Lung (tissue), 11 donors: ENCODE measurements at regions not wholly inside any gene's neighbourhood (a gene's known extent, or its start where the extent isn't known, plus 50 kb on each side); places are given as distances from the start of the nearest gene placed in this dataset.

ENCODE experiments used
- ATAC-seq: fragments of 200-7000 bp; cut with Tn5 transposase; one replicate; pipeline ENCODE4 v1.9.1; 2020; ENCODE audit warnings: moderate number of reproducible peaks; ENCODE audit not compliant: insufficient read depth, low FRiP score
- DNase-seq, 3 donors: peaks; one replicate each; pipeline ENCODE4 v3.0.0-alpha.2; 2013 to 2017
- H3K27ac ChIP-seq, 2 donors: one replicate each; pipeline ENCODE4 v1.5.1; 2013; ENCODE audit warnings: mild to moderate bottlenecking in 2 of 2, moderate library complexity in 2 of 2, control low read depth in 1 of 2, inconsistent platforms in 1 of 2, low read depth in 1 of 2, low read length in 1 of 2
- H3K27me3 ChIP-seq, 3 donors: one replicate each; pipeline ENCODE4 v1.5.1; 2013; ENCODE audit warnings: low read length in 2 of 3; ENCODE audit not compliant: control insufficient read depth in 3 of 3, insufficient read depth in 3 of 3
- H3K36me3 ChIP-seq, 4 donors: one replicate each; pipeline ENCODE4 v1.5.1; 2013; ENCODE audit warnings: low read length in 4 of 4, mild to moderate bottlenecking in 1 of 4, moderate library complexity in 1 of 4; ENCODE audit not compliant: control insufficient read depth in 4 of 4, insufficient read depth in 4 of 4
- H3K4me1 ChIP-seq, 5 donors: one replicate each; pipeline ENCODE4 v1.5.1; 2013; ENCODE audit warnings: low read length in 5 of 5, mild to moderate bottlenecking in 2 of 5, moderate library complexity in 1 of 5; ENCODE audit not compliant: control insufficient read depth in 5 of 5, insufficient read depth in 5 of 5
- H3K4me3 ChIP-seq: one replicate; pipeline ENCODE4 v1.5.1; 2013; ENCODE audit warnings: mild to moderate bottlenecking, control low read depth, moderate library complexity
- H3K9ac ChIP-seq, 2 donors: one replicate each; pipeline ENCODE4 v1.5.1; 2013; ENCODE audit warnings: low read length in 2 of 2, control low read depth in 1 of 2; ENCODE audit not compliant: insufficient read depth in 1 of 2
- H3K9me3 ChIP-seq, 4 donors: one replicate each; pipeline ENCODE4 v1.5.1; 2013; ENCODE audit warnings: low read length in 3 of 4, mild to moderate bottlenecking in 1 of 4, moderate library complexity in 1 of 4; ENCODE audit not compliant: control insufficient read depth in 4 of 4, insufficient read depth in 3 of 4
- WGBS, 2 donors: extraction: QIAGEN DNeasy Blood & Tissue Kit; methylation state at CpG; one replicate each; pipeline ENCODE4 v1.1.7; 2013; 5-methylcytosine and 5-hydroxymethylcytosine counted together
- TF ChIP-seq, protein P1 (sequence below): IDR thresholded peaks from 2 replicates; pipeline ENCODE4 v1.5.1; 2012; ENCODE audit warnings: mild to moderate bottlenecking; ENCODE audit errors: control extremely low read depth, extremely low read depth
- donor health status: control.
- donor health status: control.
- donor health status: Bipolar disorder and iron deficiency.
- donor health status: healthy.
- donor health status: DM: yes; HTN: yes; CAD: no.

DNA sequence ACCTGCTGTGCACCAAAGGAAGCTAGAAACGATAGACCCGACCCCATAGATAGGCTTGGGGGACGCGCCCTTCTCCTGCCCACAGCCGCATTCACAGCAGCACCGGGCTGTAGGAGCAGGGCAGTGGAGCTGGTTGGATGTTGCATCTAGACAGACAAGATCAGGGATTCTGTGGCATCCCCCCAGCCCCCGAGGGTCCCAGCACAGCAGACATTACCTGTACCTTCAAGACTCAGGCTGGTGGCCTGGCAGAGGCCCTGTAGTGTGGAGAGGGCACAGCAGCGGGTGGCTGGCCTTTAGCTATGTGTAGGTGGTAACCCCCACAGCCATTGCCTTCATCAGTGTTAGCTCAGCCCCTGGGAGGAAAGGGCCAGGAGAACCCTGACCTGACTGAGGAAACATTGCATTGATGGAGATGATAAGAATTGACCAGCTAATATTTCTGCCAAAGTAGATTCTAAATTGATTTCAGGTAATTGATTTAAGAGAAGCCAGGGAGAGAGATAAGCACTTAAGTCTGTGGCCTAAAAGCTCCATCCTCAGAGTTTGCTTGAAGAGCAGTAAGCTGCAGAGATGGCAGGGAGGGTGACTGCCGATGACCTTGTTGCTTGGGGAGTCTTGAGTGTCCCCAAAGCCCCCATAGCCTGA lies 269.4 kb downstream of the TLE3 start:
- Histone ChIP-seq H3K27ac (no peak overlapping the region), H3K9ac (no peak overlapping the region), H3K36me3 (no peaks in the 10 kb centered on the region), H3K9me3 (peaks cover 0 to 2% (median 0%) of the 10 kb centered on the region in 4 donors), H3K4me1 (no peaks in the 10 kb centered on the region), H3K4me3 (no peak overlapping the region), H3K27me3 (no peaks in the 10 kb centered on the region)
- ATAC-seq: no peak
- TF ChIP-seq, protein P1, sequence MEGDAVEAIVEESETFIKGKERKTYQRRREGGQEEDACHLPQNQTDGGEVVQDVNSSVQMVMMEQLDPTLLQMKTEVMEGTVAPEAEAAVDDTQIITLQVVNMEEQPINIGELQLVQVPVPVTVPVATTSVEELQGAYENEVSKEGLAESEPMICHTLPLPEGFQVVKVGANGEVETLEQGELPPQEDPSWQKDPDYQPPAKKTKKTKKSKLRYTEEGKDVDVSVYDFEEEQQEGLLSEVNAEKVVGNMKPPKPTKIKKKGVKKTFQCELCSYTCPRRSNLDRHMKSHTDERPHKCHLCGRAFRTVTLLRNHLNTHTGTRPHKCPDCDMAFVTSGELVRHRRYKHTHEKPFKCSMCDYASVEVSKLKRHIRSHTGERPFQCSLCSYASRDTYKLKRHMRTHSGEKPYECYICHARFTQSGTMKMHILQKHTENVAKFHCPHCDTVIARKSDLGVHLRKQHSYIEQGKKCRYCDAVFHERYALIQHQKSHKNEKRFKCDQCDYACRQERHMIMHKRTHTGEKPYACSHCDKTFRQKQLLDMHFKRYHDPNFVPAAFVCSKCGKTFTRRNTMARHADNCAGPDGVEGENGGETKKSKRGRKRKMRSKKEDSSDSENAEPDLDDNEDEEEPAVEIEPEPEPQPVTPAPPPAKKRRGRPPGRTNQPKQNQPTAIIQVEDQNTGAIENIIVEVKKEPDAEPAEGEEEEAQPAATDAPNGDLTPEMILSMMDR: no peak
- 90 to 93% methylated on average over 9 of the region's 9 CpGs for WGBS, 2 donors
- DNase-seq: no peak

DNA sequence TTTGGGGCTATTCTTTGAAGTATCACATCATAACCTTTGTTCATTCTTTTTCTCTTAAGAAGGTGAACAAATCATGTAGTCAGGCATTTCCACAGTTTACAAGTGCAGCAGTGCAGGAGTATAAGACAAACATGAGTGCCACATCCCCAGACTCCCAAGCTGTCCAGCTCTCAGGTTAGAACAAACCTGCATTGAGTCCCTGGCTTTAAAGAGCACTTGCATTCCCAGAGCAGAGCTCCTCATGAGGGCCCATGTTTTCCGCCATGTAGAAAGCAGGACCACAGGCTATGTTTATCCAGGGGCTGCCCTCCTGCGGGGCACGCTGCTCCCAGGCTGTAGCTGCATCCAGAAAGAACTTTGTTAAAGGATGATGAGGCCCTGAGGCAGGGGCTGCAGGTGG lies 267.7 kb downstream of the TLE3 start:
- no peak for DNase-seq
- H3K9ac ChIP-seq: no peak overlapping the region
- 72% methylated on average over 3 of the region's 3 CpGs for WGBS, 2 donors
- H3K4me3 ChIP-seq: no peak overlapping the region
- TF ChIP-seq, protein P1: no peak
- no peak overlapping the region for H3K27ac ChIP-seq
- H3K36me3 ChIP-seq: no peaks in the 10 kb centered on the region
- H3K9me3 ChIP-seq: peaks cover 0 to 2% (median 0%) of the 10 kb centered on the region in 4 donors
- peaks cover 0 to 8% (median 0%) of the 10 kb centered on the region in 5 donors for H3K4me1 ChIP-seq
- ATAC-seq: no peak
- no peaks in the 10 kb centered on the region for H3K27me3 ChIP-seq

DNA sequence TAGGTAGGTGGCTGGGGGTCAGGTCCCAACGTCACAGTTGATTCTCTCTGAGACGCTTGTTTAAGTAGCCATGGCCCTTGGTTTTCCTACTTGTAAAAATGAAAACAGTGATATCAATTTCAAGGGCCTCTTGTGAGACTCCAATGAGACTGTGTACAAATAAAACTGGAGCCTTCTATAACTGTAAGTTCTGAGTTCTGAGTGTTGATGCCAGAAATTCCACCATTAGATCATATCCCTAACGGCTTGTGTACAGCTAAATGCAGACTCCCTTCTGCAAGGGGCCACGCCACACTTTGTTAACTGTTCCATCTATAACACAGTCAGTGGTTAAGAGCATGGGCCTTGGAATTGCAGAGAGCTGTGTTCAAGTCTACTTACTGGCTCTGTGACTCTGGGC lies 267.3 kb downstream of the TLE3 start:
- TF ChIP-seq, protein P1: no peak
- Histone ChIP-seq H3K9me3 (peaks cover 0 to 2% (median 0%) of the 10 kb centered on the region in 4 donors), H3K36me3 (no peaks in the 10 kb centered on the region), H3K27me3 (no peaks in the 10 kb centered on the region), H3K4me3 (no peak overlapping the region), H3K27ac (no peak overlapping the region), H3K9ac (no peak overlapping the region), H3K4me1 (peaks cover 0 to 13% (median 0%) of the 10 kb centered on the region in 5 donors)
- DNase-seq: peak in 2 of 3 donors; percentile 27 to 55
- ATAC-seq: peak; percentile 27
- 71 to 89% methylated on average over 4 of the region's 4 CpGs for WGBS, 2 donors

DNA sequence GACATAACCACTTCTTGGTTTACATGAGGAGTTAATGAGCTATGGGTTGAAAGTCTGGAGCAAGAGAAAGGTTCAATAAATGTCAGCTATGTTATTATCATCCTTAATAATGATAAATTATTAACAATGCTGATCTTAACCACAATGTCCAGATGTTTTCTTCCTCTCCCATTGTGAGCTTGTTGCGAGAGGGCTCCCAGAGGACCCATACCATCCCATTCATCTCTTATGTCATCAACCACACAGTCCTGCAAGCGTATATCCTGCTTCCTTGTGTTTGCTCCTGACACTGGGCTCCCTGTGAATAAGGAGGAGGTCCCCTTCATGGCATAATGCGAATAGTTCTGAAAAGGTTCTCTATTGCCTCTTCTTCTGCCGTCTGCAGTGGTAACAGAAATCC lies 266.8 kb downstream of the TLE3 start:
- Histone ChIP-seq H3K27me3 (no peaks in the 10 kb centered on the region), H3K4me1 (peaks cover 0 to 13% (median 0%) of the 10 kb centered on the region in 5 donors), H3K27ac (no peak overlapping the region), H3K9ac (no peak overlapping the region), H3K36me3 (no peaks in the 10 kb centered on the region), H3K9me3 (peaks cover 0 to 2% (median 0%) of the 10 kb centered on the region in 4 donors), H3K4me3 (no peak overlapping the region)
- DNase-seq: no peak
- no peak for ATAC-seq
- 80 to 89% methylated on average over 4 of the region's 4 CpGs for WGBS, 2 donors
- TF ChIP-seq, protein P1: no peak
